Gastroesophageal sphincter (tissue), 4 donors: ENCODE measurements at regions not wholly inside any gene's neighbourhood (a gene's known extent, or its start where the extent isn't known, plus 50 kb on each side); places are given as distances from the start of the nearest gene placed in this dataset.

Source experiments
- ATAC-seq: fragments of 150-250 bp; one replicate; pipeline ENCODE4 v1.9.1; 2016; ENCODE audit warnings: mild to moderate bottlenecking, moderate library complexity
- H3K27ac ChIP-seq, 4 donors: fragments of 200-600 bp; sonication (generic) in 3 of 4; 1 replicate in 3 of 4; 2 replicates in 1 of 4; pipeline ENCODE4 v1.5.1; 2016 to 2019
- H3K27me3 ChIP-seq: fragments of 200-600 bp; sonication (generic); one replicate; pipeline ENCODE4 v1.5.1; 2019
- H3K36me3 ChIP-seq, 2 donors: fragments of 200-600 bp; sonication (generic); one replicate each; pipeline ENCODE4 v1.5.1; 2019; ENCODE audit warnings: control low read depth in 1 of 2
- H3K4me1 ChIP-seq, 3 donors: fragments of 200-600 bp; sonication (generic); 1 replicate in 2 of 3; 2 replicates in 1 of 3; pipeline ENCODE4 v1.5.1; 2016 to 2019; ENCODE audit warnings: control low read depth in 2 of 3
- H3K4me3 ChIP-seq, 2 donors: fragments of 200-600 bp; sonication (generic); one replicate each; pipeline ENCODE4 v1.5.1; 2019; ENCODE audit warnings: mild to moderate bottlenecking in 1 of 2, moderate library complexity in 1 of 2
- H3K9me3 ChIP-seq, 3 donors: fragments of 200-600 bp; sonication (generic); one replicate each; pipeline ENCODE4 v1.5.1; 2017 to 2019; ENCODE audit warnings: control low read depth in 2 of 3
- EP300 ChIP-seq: sonication (generic); formaldehyde crosslinking; IDR thresholded peaks from one replicate; pipeline ENCODE4 v1.6.1; 2017; ENCODE audit warnings: antibody characterized with exemption, mild to moderate bottlenecking
- POLR2A ChIP-seq, 2 donors: fragments of 450-650 bp; IDR thresholded peaks; one replicate each; pipeline ENCODE4 v1.6.1; 2017; ENCODE audit warnings: antibody characterized with exemption in 2 of 2, mild to moderate bottlenecking in 2 of 2, moderate library complexity in 1 of 2
- POLR2AphosphoS5 ChIP-seq: sonication (generic); formaldehyde crosslinking; IDR thresholded peaks from one replicate; pipeline ENCODE4 v1.6.1; 2017; ENCODE audit warnings: antibody characterized with exemption
- WGBS, 2 donors: methylation state at CpG; one replicate each; pipeline ENCODE4 v1.1.5; 2018; ENCODE audit warnings: low coverage in 1 of 2; 5-methylcytosine and 5-hydroxymethylcytosine counted together
- TF ChIP-seq, protein P1 (sequence below), 4 experiments: fragments of 200-600 bp in 2 of 4; fragments of 450-650 bp in 2 of 4; sonication (generic) in 1 of 4; IDR thresholded peaks; one replicate each; pipeline ENCODE4 v1.5.1; 2017 to 2019; ENCODE audit warnings: antibody characterized with exemption in 4 of 4, mild to moderate bottlenecking in 2 of 4, moderate library complexity in 2 of 4

DNA sequence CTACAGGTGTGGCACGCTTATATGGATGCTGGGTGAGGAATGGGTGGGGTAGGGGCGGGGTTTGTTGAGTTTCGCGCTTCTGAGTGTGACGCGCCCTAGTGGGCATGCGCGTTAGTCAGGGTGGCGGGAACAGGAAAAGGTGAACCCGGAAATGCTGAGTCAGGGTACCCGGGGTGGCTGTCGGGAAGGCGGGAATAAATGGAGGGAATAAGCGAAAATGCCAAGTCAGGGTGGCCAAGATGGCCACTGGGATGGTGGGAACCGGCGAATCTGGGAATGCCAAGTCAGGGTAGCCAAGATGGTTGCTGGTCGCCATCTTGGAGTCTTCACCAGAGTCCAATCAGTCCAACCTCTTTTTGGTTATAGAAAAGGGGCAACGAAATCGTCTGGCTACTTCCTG, 585.0 kb downstream of the SUCLG1 start:
- Histone ChIP-seq H3K36me3 (no peaks in the 10 kb centered on the region), H3K9me3 (peaks cover 0 to 3% (median 0%) of the 10 kb centered on the region in 3 donors), H3K4me3 (no peak overlapping the region), H3K27me3 (no peaks in the 10 kb centered on the region), H3K27ac (no peak overlapping the region), H3K4me1 (no peaks in the 10 kb centered on the region)
- 95 to 100% methylated on average over 4 to 10 of the region's 19 CpGs for WGBS, 2 donors
- ATAC-seq = no peak
- no peak for TF ChIP-seq POLR2AphosphoS5
- no peak for TF ChIP-seq POLR2A (IDR thresholded peaks at IDR 0.05)
- no peak for TF ChIP-seq EP300
- TF ChIP-seq, protein P1, sequence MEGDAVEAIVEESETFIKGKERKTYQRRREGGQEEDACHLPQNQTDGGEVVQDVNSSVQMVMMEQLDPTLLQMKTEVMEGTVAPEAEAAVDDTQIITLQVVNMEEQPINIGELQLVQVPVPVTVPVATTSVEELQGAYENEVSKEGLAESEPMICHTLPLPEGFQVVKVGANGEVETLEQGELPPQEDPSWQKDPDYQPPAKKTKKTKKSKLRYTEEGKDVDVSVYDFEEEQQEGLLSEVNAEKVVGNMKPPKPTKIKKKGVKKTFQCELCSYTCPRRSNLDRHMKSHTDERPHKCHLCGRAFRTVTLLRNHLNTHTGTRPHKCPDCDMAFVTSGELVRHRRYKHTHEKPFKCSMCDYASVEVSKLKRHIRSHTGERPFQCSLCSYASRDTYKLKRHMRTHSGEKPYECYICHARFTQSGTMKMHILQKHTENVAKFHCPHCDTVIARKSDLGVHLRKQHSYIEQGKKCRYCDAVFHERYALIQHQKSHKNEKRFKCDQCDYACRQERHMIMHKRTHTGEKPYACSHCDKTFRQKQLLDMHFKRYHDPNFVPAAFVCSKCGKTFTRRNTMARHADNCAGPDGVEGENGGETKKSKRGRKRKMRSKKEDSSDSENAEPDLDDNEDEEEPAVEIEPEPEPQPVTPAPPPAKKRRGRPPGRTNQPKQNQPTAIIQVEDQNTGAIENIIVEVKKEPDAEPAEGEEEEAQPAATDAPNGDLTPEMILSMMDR (IDR thresholded peaks at IDR 0.05) = no peak

DNA sequence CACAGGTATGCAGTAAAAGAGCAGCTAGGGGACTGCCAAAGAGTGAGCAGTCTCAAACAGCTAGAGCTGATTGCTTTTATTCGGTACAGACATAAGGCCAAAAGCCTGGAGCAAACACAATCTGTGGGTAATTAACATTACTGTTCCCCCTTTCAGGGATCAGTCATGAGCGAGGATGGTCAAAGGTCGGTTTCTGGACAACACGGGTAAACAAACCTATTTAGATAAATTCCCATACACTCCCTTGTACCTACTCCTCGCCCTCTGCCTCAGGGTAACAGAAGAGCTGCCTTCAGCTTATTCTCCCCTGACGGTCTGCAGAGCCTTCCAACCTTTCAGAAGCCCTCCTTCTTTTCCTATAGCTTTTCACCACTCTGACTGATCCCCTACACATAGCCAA, 586.0 kb downstream of the SUCLG1 start:
- WGBS, 2 donors = 89% methylated on average over 6 of the region's 6 CpGs
- H3K27ac ChIP-seq = no peak overlapping the region
- no peaks in the 10 kb centered on the region for H3K4me1 ChIP-seq
- TF ChIP-seq POLR2AphosphoS5 (no peak), EP300 (no peak), POLR2A (IDR thresholded peaks at IDR 0.05) (no peak)
- TF ChIP-seq, protein P1 (IDR thresholded peaks at IDR 0.05) = no peak
- ATAC-seq = no peak
- no peaks in the 10 kb centered on the region for H3K36me3 ChIP-seq
- no peaks in the 10 kb centered on the region for H3K27me3 ChIP-seq
- no peaks in the 10 kb centered on the region for H3K9me3 ChIP-seq
- H3K4me3 ChIP-seq = no peak overlapping the region

- no peaks in the 10 kb centered on the region for H3K4me1 ChIP-seq
- 80 to 84% methylated on average over 3 of the region's 3 CpGs for WGBS, 2 donors
- H3K9me3 ChIP-seq = no peaks in the 10 kb centered on the region
- no peak overlapping the region for H3K27ac ChIP-seq
- H3K27me3 ChIP-seq = no peaks in the 10 kb centered on the region
- TF ChIP-seq EP300 (no peak), POLR2A (IDR thresholded peaks at IDR 0.05) (no peak), POLR2AphosphoS5 (no peak)
- TF ChIP-seq, protein P1 (IDR thresholded peaks at IDR 0.05) = no peak
- H3K4me3 ChIP-seq = no peak overlapping the region
- ATAC-seq = no peak
- H3K36me3 ChIP-seq = no peaks in the 10 kb centered on the region
Observed at GRCh38 chr2:83866211-83866610, 592.9 kb downstream of the SUCLG1 start.

- Histone ChIP-seq H3K9me3 (no peaks in the 10 kb centered on the region), H3K36me3 (no peaks in the 10 kb centered on the region), H3K4me1 (no peaks in the 10 kb centered on the region), H3K4me3 (no peak overlapping the region), H3K27ac (no peak overlapping the region), H3K27me3 (no peaks in the 10 kb centered on the region)
- 84 to 88% methylated on average over 1 to 2 of the region's 2 CpGs for WGBS, 2 donors
- ATAC-seq = no peak
- TF ChIP-seq EP300 (no peak), POLR2A (IDR thresholded peaks at IDR 0.05) (no peak), POLR2AphosphoS5 (no peak)
- TF ChIP-seq, protein P1 (IDR thresholded peaks at IDR 0.05) = no peak
Observed at GRCh38 chr2:83862600-83862999, 596.5 kb downstream of the SUCLG1 start.

DNA sequence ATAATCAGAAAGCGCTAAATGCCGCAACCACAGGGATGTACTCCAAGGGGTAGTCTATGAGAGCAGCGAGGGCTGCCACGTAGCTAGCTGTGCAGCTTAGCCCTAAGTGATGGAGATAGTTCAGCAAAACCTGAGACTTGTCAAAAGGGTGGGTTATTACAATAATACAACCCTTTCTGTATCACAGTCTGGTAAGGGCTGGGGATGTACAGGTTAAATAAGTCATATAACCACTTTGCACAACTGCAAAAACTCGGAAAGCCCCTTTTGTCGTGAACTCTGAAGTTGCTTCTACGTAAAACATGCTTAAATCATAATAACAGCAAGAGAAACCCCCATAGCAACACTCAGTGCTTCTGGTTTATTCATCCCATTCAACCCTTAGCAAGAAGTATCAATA, 598.8 kb downstream of the SUCLG1 start:
- 59 to 89% methylated on average over 7 of the region's 7 CpGs for WGBS, 2 donors
- Histone ChIP-seq H3K27me3 (no peaks in the 10 kb centered on the region), H3K27ac (no peak overlapping the region), H3K4me3 (no peak overlapping the region), H3K36me3 (no peaks in the 10 kb centered on the region), H3K9me3 (no peaks in the 10 kb centered on the region), H3K4me1 (no peaks in the 10 kb centered on the region)
- TF ChIP-seq, protein P1 (IDR thresholded peaks at IDR 0.05) = no peak
- TF ChIP-seq POLR2A (IDR thresholded peaks at IDR 0.05) (no peak), POLR2AphosphoS5 (no peak), EP300 (no peak)
- ATAC-seq = no peak
